Endothelial cell of umbilical vein (primary cell): ENCODE measurements at regions not wholly inside any gene's neighbourhood (a gene's known extent, or its start where the extent isn't known, plus 50 kb on each side); places are given as distances from the start of the nearest gene placed in this dataset.

Experiments
- EZH2 ChIP-seq: IDR thresholded peaks from 2 replicates; pipeline ENCODE4 v1.6.1; 2012; ENCODE audit warnings: borderline replicate concordance, low read depth, mild to moderate bottlenecking, moderate library complexity, low read length, inconsistent platforms; ENCODE audit not compliant: severe bottlenecking
- FOS ChIP-seq: IDR thresholded peaks from 2 replicates; pipeline ENCODE4 v1.6.1; 2011; ENCODE audit warnings: mild to moderate bottlenecking, low read length, moderate library complexity, borderline replicate concordance; ENCODE audit not compliant: insufficient read depth
- JUN ChIP-seq: IDR thresholded peaks from 2 replicates; pipeline ENCODE4 v1.6.1; 2011; ENCODE audit warnings: borderline replicate concordance, low read depth; ENCODE audit not compliant: insufficient read length, insufficient read depth
- POLR2A ChIP-seq: IDR thresholded peaks from 2 replicates; pipeline ENCODE4 v1.6.1; 2012; ENCODE audit warnings: low read depth, mild to moderate bottlenecking, control low read depth, low read length
- POLR2AphosphoS5 ChIP-seq: IDR thresholded peaks from 2 replicates; pipeline ENCODE4 v1.6.1; 2012; ENCODE audit warnings: low read depth, mild to moderate bottlenecking, control low read depth, low read length, moderate library complexity; ENCODE audit not compliant: insufficient read depth
- TF ChIP-seq, protein P1 (sequence below), 2 donors: IDR thresholded peaks; 1 replicate in 1 of 2; 2 replicates in 1 of 2; pipeline ENCODE4 v1.5.1; 2011; ENCODE audit warnings: low read length in 2 of 2, mild to moderate bottlenecking in 2 of 2, moderate library complexity in 2 of 2, control low read depth in 1 of 2, inconsistent platforms in 1 of 2, low read depth in 1 of 2; ENCODE audit not compliant: insufficient read depth in 1 of 2; ENCODE audit errors: extremely low read depth in 1 of 2
- TF ChIP-seq, protein P2 (sequence below): IDR thresholded peaks from 2 replicates; pipeline ENCODE4 v1.6.1; 2011; ENCODE audit not compliant: insufficient read depth, insufficient read length

DNA sequence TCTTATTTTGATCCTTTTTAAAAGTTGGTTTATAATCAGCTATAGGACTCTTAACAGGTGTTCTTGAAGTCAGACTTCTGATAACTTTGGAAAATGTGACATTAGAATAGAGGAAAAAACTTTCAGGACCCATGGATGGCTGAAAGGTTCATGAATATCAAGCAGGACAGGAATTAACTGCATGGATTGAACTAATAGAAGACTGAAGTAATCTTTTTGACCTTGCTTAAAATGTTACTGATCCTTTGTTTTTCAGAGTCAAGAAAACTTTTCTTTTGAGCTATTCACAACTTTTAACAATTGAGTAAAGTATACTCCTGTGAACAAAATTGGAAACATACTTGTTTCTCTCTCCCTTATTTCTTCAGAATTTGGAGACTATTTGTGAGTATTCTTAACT lies 79.2 kb downstream of the PLK2 start:
- no peak for TF ChIP-seq FOS
- no peak for TF ChIP-seq JUN
- TF ChIP-seq POLR2A = no peak
- TF ChIP-seq, protein P1, sequence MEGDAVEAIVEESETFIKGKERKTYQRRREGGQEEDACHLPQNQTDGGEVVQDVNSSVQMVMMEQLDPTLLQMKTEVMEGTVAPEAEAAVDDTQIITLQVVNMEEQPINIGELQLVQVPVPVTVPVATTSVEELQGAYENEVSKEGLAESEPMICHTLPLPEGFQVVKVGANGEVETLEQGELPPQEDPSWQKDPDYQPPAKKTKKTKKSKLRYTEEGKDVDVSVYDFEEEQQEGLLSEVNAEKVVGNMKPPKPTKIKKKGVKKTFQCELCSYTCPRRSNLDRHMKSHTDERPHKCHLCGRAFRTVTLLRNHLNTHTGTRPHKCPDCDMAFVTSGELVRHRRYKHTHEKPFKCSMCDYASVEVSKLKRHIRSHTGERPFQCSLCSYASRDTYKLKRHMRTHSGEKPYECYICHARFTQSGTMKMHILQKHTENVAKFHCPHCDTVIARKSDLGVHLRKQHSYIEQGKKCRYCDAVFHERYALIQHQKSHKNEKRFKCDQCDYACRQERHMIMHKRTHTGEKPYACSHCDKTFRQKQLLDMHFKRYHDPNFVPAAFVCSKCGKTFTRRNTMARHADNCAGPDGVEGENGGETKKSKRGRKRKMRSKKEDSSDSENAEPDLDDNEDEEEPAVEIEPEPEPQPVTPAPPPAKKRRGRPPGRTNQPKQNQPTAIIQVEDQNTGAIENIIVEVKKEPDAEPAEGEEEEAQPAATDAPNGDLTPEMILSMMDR (IDR thresholded peaks at IDR 0.05; ENCODE audit: extremely low read depth in 1 of 2, insufficient read depth in 1 of 2, low read depth in 1 of 2, low read length in 2 of 2) = no peak
- TF ChIP-seq EZH2 = no peak
- no peak for TF ChIP-seq POLR2AphosphoS5
- TF ChIP-seq, protein P2, sequence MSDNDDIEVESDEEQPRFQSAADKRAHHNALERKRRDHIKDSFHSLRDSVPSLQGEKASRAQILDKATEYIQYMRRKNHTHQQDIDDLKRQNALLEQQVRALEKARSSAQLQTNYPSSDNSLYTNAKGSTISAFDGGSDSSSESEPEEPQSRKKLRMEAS = no peak
